ENCODE measurements at regions not wholly inside any gene's neighbourhood (a gene's known extent, or its start where the extent isn't known, plus 50 kb on each side); places are given as distances from the start of the nearest gene placed in this dataset.
"Not testable (repeated sequence)": the region's sequence is repeated elsewhere in the genome, so short reads cannot be mapped to it uniquely, and the experiment has no call there.

GRCh38 chr4:8735236-8736089 is 136.2 kb downstream of the HMX1 start:
- no peak for DNase-seq (ENCODE audit: low spot score)

- DNase-seq (ENCODE audit: low spot score) = no peak
Measured at GRCh38 chr4:8732681-8733243, 138.9 kb downstream of the HMX1 start.

DNA sequence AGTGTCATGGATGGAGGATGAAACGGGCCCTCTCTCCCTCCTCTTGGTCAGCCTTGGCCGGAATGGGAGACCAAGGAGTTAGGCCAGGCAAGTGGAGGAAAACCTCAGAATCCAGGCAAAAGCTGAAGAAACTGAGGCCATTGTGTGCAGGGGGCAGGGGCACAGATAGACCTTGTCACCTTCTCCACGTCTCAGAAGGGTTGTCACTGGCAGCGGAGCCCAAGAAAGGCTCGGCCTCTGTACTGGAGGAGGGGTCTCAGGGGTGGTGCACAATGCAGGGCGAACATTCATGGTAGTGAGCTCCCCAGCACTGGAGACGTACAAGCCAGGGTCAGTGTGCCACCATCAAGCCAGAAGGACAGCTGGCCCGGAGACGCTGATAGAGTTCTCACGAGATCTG is 139.5 kb downstream of the CPZ start:
- no peak for DNase-seq (ENCODE audit: low spot score)

DNA sequence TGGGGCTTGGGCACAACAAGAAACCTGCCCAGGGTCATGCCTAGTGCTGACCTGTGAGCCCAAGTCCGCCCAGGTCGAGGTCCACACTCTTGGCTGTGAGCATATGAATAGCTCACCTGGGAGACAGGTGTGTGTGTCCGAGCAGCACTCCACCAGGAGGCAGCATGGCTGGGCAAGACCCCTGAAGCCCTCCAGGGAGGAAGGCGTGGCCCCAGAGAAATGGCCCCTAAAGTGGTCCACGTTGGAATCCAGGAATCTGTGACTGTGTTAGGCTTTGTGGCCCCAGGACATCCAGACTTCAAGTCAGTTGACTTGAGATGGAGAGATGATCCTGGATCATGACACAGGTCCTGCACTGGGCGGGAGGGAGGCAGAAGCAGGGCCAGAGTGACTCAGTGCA is 138.8 kb downstream of the CPZ start:
- DNase-seq (ENCODE audit: low spot score) = no peak

GRCh38 chr4:8730681-8731080 is 138.1 kb downstream of the CPZ start:
- DNase-seq (ENCODE audit: low spot score) = no peak

DNA sequence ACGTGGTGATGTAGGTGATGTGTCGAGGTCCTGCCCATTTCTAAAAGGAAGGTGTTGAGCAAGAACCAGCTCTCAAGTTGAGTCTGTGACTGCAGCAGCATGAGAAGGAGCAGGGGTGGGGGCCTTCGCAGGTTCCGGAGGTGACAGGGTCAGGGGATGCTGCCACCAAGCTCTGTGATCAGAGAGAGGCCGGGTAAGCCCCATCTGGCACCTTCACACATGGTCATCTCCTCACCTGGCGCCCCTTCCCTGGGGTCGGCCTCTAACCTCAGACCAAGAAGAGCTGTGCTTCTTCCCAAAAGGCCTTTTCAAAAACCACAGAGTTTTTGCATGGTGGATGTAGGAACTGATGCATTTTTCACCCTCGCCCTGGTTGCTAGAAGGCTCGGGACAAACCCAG is 137.6 kb downstream of the CPZ start:
- DNase-seq (ENCODE audit: low spot score) = no peak

DNA sequence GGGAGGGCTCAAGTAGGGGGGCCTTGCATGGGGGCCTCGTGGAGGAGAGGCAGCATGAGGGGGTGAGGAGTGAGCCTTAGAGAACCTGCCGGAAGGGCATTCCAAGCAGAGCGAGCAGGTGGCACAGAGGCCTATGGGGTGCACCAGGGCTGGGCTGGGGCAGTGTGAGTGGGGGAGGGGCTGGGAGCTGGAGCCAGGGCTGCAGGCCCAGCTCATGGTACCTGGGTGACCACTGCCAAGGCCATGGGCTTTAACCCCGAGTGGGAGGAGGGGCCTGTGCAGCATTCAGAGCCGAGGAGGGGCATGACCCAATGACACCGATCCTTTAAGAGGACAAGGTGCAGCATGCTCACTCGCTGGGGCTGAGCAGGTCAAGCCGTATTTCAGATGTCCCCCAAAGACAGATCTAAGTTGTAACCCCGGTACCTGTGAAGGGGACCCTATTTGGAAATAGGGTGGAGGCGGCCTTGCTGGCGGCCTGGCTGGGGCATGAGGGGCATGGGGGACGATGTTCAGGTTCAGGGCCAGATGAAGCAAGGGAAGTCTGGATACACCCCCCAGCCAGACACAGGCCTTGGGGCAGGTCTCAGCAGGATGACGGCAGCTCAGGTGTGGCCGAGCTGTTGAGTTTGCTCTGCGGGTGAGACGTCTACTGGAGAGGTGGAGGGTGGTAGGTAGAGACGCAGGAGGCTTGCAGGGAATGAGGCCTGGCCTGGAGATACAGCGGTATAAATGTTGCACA is 137.0 kb downstream of the CPZ start:
- no peak for DNase-seq (ENCODE audit: low spot score)

DNA sequence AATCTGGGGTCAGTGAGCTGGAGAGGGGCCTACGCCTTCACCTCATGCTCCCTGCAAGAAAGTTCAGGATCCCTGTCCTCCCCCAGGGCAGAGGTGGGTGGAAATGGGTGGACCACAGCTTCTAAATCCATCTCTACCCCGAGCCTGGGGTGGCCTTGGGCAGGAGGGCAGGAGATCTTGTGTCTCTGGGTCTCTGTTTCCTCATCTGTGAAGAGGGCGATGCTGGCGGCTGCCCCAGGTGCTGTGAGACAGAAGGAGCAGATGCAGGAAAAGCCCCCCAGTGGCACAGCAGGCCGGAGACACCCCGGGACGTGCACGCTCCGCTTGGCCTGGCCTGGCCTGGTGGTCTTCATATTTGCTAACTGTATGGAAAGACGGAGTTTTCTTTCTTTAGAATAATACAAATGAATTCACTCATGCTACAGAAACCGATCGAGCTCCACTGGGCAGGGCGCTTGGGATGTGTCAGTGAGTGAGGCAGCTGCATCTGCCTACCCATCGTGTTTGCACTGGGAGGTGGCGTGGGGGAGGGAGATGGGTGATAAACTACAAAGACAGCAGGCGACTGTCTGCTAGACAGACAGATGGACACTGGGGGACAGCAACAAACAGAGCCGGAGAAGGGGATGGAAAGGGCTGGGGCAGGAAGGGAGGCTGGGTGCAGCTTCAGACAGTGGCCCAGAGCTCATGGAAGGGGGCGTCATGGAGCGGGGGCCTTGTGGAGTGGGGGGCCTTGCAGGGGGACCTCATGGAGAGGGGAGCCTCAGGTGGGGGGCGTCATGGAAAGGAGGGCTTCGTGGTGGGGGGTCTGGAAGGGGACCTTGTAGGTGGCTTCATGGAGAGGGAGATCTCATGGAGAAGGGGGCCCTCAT is 136.2 kb downstream of the CPZ start:
- DNase-seq (ENCODE audit: low spot score) = no peak

DNA sequence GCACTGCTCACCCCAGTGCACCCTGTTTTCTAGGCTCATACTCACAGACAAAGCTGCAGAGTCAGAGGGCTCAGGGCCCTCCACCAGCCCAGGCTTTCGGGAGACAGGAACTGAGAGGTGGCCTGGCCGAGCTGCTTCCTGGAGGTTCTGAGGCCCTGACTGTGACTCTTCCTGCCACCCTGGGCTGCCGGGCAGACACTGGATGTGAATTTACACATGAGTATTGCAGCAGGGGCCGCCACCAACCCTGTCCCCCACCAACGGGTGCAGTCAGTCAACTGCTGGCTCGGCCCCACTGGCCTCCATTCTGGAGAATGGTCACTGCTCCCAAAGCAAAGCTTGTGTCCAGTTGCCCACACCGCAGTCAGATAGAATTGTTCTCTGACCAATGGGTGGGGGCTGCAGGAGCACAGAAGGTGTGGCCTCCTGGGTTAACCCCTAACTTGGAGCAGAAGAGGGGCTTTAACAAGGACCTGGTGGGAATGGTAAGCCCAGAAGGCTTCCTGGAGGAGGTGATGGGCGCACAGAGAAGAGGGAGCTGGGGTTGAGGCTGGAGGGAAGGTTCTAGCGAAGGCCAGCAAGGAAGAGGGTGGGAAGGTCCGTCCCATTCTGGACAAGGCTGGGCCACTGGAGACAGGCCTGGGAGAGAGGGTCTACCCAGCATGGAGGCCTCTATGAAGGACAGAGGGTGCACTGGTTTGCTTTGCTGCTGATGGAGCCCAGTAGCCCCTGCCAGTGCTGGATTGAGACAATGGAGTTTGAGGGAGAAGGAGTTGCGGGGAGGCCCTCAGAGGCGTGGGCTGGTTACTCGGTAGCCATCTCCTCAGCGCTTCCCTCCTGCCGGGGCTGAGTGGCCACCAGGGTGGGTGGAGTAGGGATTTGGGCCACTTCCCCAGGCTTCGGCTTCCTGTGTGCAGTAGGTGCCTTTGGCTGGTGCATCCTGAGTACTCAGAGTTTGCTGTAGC is 135.3 kb downstream of the CPZ start:
- no peak for DNase-seq (ENCODE audit: low spot score)

DNA sequence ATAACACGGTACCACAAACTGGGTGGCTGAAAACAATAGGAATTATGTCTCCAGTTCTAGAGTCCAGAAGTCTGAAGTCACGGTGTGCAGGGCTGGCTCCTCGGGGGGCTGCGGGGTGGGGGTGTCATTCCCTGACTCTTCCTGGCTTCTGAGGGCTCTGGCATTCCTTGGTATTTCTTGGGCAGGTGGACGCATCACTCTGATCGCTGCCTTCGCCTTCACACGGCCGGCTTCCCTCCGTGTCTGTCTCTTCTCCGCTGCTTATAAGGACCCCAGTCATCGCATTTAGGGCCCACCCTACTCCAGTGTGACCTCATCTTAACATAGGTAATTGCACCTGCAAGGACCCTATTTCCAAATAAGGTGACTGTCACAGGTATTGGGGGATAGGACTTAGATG is 134.6 kb downstream of the CPZ start:
- DNase-seq (ENCODE audit: low spot score) = no peak

DNA sequence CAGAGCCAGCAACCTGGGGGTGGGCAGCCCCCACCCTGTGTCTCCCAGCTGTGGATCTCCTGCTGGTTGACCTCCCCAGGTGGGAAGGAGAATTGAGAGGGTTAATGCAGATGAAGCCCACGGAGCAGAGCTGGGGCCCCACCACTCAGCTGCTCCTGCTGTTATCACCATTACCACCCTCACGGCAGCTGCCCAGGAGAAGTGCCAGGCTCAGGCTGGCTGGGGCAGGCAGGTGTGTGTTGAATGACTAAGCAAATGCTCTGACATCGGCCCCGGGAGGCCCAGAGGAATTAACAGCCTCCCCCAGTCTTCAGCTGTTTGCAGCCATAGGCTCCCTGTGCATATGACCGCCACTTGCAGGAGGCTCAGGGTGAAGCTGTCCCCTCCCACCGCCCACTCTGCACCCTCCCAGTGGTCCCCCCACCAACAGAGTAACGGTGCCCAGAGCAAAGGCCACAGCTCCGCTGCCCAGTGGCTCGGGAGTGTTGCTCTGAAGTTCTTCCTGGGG is 133.8 kb downstream of the CPZ start:
- no peak for DNase-seq (ENCODE audit: low spot score)

GRCh38 chr4:8725845-8726244 is 133.3 kb downstream of the CPZ start:
- no peak for DNase-seq (ENCODE audit: low spot score)

DNA sequence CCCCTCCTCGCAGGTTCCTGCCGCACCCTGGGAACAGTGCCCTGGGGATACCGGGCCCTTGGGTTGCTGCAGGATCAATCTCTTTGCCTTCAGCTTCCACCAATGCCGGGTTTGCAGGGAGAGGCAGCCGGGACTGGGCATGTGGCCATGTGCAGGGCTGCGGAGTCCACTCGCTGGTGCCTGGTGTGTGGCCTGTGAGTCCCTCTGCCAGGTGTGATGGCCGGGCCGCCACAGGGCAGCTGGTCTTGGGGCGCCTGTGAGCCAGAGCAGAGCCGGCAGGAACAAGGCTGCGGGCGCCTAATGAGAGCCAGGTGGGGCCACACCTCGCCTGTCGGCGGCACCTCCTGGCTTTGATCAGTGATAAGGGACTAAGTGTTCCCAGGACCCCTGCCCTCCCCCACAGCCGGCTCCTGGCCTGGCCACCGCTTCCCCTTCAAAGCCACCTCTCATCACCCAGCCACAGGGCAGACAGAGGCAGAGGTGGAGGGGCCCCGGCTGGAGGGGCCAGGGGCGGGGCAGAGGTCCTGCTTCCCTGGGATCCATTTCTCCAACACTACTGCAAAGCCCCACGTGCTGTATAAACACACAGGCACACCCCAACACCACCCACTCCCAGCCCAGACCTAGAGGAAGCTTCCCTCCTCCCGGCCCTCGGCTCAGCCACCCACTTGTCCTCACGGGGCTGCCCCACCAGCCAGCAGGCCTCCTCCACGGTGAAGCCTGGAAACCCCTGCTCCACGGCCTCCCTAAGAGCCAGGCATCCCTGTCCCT is 132.7 kb downstream of the CPZ start:
- no peak for DNase-seq (ENCODE audit: low spot score)

DNA sequence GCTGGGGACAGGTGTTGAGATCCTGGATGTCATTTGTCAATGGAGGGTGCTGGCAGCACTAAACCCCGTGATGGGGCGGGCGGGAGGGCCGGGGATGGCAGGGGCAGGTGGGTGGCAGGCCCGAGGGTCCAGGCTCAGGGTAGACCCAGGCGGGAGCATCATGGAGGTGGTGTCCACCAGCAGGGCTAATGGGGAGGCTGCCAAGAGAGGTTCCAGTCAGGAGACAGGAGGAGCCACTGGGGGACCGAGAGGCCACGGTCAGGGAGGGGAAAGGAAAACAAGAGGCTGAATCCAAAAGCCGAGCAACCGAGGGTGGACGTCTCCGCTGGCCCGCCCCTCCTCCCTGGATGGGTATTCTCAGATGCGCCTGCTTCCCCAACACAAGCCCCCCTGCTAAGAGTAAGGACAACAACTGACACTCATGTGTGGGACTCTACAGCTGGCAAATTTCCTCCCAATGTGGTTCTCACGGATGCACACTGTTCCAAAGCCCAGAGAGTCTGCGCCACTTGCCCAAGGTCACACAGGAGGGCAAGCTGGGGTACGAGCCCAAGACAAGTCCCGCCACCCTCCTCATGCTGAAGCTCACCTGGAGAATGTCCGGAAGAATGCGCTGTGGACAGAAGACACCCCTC is 132.0 kb downstream of the CPZ start:
- DNase-seq (ENCODE audit: low spot score) = no peak

- DNase-seq (ENCODE audit: low spot score) = no peak
Measured at GRCh38 chr4:8723222-8723980, 130.8 kb downstream of the CPZ start.

GRCh38 chr4:8722556-8722955 is 130.0 kb downstream of the CPZ start:
- no peak for DNase-seq (ENCODE audit: low spot score)

GRCh38 chr4:8721621-8722020 is 129.1 kb downstream of the CPZ start:
- DNase-seq (ENCODE audit: low spot score) = no peak

DNA sequence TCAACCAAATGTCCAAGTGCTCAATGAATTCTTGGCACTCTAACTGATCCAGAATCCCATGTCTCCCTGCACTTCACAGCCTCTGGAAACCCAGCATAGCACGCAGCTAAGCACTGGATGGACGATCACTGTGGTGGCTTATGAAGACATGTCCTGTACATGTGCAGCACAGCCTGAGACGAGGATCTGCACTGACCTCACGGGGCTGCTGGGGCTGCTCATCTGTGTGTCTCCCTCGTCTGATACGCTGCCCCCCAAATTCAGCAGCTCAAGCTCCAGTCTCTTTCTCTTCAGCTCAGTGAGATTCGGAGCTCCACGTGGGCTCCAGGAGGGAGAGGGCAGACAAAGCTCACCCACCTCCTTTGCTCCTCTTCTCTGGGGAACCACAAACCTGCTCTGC is 126.9 kb downstream of the CPZ start:
- no peak for DNase-seq (ENCODE audit: low spot score)

GRCh38 chr4:8717470-8717869 is 124.9 kb downstream of the CPZ start:
- DNase-seq (ENCODE audit: low spot score) = not testable (repeated sequence)

All from AG20443 (cell line).